Caco-2 (cell line): ENCODE measurements at regions not wholly inside any gene's neighbourhood (a gene's known extent, or its start where the extent isn't known, plus 50 kb on each side); places are given as distances from the start of the nearest gene placed in this dataset.
A peak's percentile ranks its signal among the peaks of the same experiment; 100 is the strongest.

Source experiments
- BruUV-seq: library from RNA; stranded (reverse); fragments of 400-500 nt; replicated peaks from 2 replicates; lab custom pipeline; 2021; lab: Mats Ljungman, UMichigan
- CTCF ChIA-PET: fragments of 300-600 bp; sonication (Branson Sonifier 250); formaldehyde crosslinking; loops from one replicate; lab custom pipeline; 2022; ENCODE audit warnings: antibody characterized with exemption; lab: Charles Lee
- POLR2A ChIA-PET: fragments of 300-600 bp; sonication (Branson Sonifier 250); formaldehyde crosslinking; loops from one replicate; lab custom pipeline; 2022; ENCODE audit warnings: antibody characterized with exemption; lab: Charles Lee
- DNase-seq, 2 experiments: peaks; one replicate each; pipeline versions ENCODE4 v3.0.0 to v3.0.0-alpha.2; 2020 to 2022
- H3K27me3 ChIP-seq: replicated peaks from 2 replicates; pipeline ENCODE4 v1.6.0; 2011; ENCODE audit warnings: low read length; ENCODE audit not compliant: control insufficient read depth, insufficient read depth
- H3K36me3 ChIP-seq: 2 replicates; pipeline ENCODE4 v1.5.1; 2011; ENCODE audit warnings: low read length; ENCODE audit not compliant: control insufficient read depth, insufficient read depth
- H3K4me1 ChIP-seq: fragments of 250-450 bp; sonication (Bioruptor Pico); 2 replicates; pipeline ENCODE4 v1.5.1; 2020; ENCODE audit warnings: mild to moderate bottlenecking
- H3K4me3 ChIP-seq: 2 replicates; pipeline ENCODE4 v1.5.1; 2011; ENCODE audit warnings: low read depth, mild to moderate bottlenecking, control low read depth, low read length
- H3K9me3 ChIP-seq: fragments of 250-450 bp; sonication (Bioruptor Pico); 2 replicates; pipeline ENCODE4 v1.5.1; 2020; ENCODE audit warnings: mild to moderate bottlenecking, moderate library complexity
- H3K27ac Mint-ChIP-seq: one replicate; pipeline ENCODE4 v1.8.0; 2022; ENCODE audit warnings: mixed read lengths; ENCODE audit not compliant: unreplicated experiment
- H3K27me3 Mint-ChIP-seq: one replicate; pipeline ENCODE4 v1.8.0; 2022; ENCODE audit warnings: mixed read lengths; ENCODE audit not compliant: insufficient read depth, unreplicated experiment
- H3K36me3 Mint-ChIP-seq: one replicate; pipeline ENCODE4 v1.8.0; 2022; ENCODE audit warnings: mild to moderate bottlenecking, mixed read lengths; ENCODE audit not compliant: insufficient read depth, unreplicated experiment
- H3K4me1 Mint-ChIP-seq: one replicate; pipeline ENCODE4 v1.8.0; 2022; ENCODE audit warnings: low read depth, mixed read lengths; ENCODE audit not compliant: unreplicated experiment
- H3K4me3 Mint-ChIP-seq: one replicate; pipeline ENCODE4 v1.8.0; 2022; ENCODE audit warnings: mild to moderate bottlenecking, moderate library complexity, mixed read lengths; ENCODE audit not compliant: unreplicated experiment
- H3K9me3 Mint-ChIP-seq: one replicate; pipeline ENCODE4 v1.8.0; 2022; ENCODE audit warnings: mixed read lengths; ENCODE audit not compliant: unreplicated experiment
- intact Hi-C: fragments of 100-400 bp; cut with micrococcal nuclease; formaldehyde crosslinking; loops from one replicate; pipeline ENCODE4 v1.10.0; 2022; ENCODE audit not compliant: unreplicated experiment
- TF ChIP-seq, protein P1 (sequence below), 2 experiments: fragments of 200-600 bp in 1 of 2; IDR thresholded peaks; 1 replicate in 1 of 2; 2 replicates in 1 of 2; pipeline versions ENCODE4 v1.5.1 to v1.8.0; 2011 to 2022; ENCODE audit warnings: antibody characterized with exemption in 1 of 2, control low read depth in 1 of 2, inconsistent platforms in 1 of 2, low read depth in 1 of 2, low read length in 1 of 2, mild to moderate bottlenecking in 1 of 2, moderate library complexity in 1 of 2; ENCODE audit not compliant: insufficient read depth in 1 of 2, severe bottlenecking in 1 of 2, unreplicated experiment in 1 of 2

DNA sequence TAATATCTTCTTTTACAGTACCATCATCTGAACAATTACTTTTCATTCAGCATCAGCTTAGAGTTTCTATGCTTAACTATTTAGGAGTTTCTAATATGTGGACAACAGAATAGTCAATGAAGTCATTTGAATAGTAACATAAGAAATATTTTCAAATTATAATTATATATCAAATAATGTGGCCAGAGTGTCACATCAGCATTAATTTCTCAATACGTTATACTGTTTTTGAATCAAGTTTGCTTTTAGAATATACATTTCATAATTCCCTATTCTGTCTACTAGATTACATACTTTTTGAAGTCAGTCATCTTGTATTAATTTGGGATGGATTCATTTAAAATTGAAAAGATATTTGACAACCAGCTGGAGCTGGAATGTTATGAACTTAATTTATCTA, 677.4 kb upstream of the PABPC4L start:
- Histone ChIP-seq H3K27me3 (no peaks in the 10 kb centered on the region), H3K4me3 (no peak overlapping the region), H3K36me3 (no peaks in the 10 kb centered on the region), H3K9me3 (no peaks in the 10 kb centered on the region), H3K4me1 (no peaks in the 10 kb centered on the region)
- no peaks in the 10 kb centered on the region for H3K27me3 Mint-ChIP-seq
- H3K36me3 Mint-ChIP-seq = no peaks in the 10 kb centered on the region
- ChIA-PET CTCF (no interaction called here), POLR2A (no interaction called here)
- no peak overlapping the region for H3K27ac Mint-ChIP-seq
- no peak for DNase-seq
- H3K4me1 Mint-ChIP-seq = no peaks in the 10 kb centered on the region
- no peaks in the 10 kb centered on the region for H3K9me3 Mint-ChIP-seq
- no peak overlapping the region for H3K4me3 Mint-ChIP-seq
- no TSS peak for BruUV-seq
- TF ChIP-seq, protein P1, sequence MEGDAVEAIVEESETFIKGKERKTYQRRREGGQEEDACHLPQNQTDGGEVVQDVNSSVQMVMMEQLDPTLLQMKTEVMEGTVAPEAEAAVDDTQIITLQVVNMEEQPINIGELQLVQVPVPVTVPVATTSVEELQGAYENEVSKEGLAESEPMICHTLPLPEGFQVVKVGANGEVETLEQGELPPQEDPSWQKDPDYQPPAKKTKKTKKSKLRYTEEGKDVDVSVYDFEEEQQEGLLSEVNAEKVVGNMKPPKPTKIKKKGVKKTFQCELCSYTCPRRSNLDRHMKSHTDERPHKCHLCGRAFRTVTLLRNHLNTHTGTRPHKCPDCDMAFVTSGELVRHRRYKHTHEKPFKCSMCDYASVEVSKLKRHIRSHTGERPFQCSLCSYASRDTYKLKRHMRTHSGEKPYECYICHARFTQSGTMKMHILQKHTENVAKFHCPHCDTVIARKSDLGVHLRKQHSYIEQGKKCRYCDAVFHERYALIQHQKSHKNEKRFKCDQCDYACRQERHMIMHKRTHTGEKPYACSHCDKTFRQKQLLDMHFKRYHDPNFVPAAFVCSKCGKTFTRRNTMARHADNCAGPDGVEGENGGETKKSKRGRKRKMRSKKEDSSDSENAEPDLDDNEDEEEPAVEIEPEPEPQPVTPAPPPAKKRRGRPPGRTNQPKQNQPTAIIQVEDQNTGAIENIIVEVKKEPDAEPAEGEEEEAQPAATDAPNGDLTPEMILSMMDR (IDR thresholded peaks at IDR 0.05; ENCODE audit: insufficient read depth in 1 of 2, low read depth in 1 of 2, low read length in 1 of 2, severe bottlenecking in 1 of 2, unreplicated experiment in 1 of 2) = no peak
- intact Hi-C loops = no loop called here

DNA sequence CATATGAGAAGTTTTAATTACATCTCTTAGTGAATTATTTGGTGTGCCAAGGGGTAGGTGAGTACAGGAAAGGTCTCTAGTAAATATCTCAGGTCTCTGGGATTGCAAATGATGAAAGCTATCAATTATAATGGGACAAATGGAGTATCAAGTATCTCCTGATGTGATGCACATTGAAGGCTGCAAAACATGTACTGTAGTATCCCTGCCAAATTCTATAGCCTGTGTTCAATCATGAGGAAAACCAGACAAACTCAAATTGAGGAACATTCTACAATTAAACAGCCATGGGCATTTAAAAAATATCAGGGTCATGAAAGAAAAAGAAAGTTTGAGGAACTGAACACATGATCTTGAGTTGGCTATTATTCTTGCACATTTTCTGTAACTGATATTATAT, 665.4 kb upstream of the PABPC4L start:
- ChIA-PET CTCF (no interaction called here), POLR2A (no interaction called here)
- BruUV-seq = no TSS peak
- Histone ChIP-seq H3K36me3 (no peaks in the 10 kb centered on the region), H3K9me3 (no peaks in the 10 kb centered on the region), H3K4me3 (no peak overlapping the region), H3K4me1 (no peaks in the 10 kb centered on the region), H3K27me3 (no peaks in the 10 kb centered on the region)
- TF ChIP-seq, protein P1 (IDR thresholded peaks at IDR 0.05; ENCODE audit: insufficient read depth in 1 of 2, low read depth in 1 of 2, low read length in 1 of 2, severe bottlenecking in 1 of 2, unreplicated experiment in 1 of 2) = no peak
- no peak for DNase-seq
- no peaks in the 10 kb centered on the region for H3K27me3 Mint-ChIP-seq
- H3K36me3 Mint-ChIP-seq = no peaks in the 10 kb centered on the region
- H3K9me3 Mint-ChIP-seq = no peaks in the 10 kb centered on the region
- no peaks in the 10 kb centered on the region for H3K4me1 Mint-ChIP-seq
- intact Hi-C loops = no loop called here
- H3K4me3 Mint-ChIP-seq = no peak overlapping the region
- H3K27ac Mint-ChIP-seq = no peak overlapping the region

DNA sequence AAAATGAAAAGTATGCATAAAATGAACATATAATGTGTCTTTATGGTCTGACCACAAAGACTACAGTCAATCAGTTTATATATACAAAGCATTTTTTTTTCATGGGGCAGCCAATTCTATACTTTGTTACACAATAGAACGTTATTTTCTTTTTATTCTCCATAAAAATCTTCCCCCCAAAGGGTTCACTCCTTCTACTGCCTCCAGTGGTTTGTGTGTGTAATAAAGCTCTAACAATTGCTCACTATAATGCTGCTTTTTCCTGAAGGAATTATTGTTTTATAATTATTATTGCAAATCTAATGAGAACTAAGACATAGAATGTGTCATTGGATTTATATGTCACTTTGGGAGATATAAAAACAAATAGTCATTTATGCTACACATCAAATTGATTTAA, 664.1 kb upstream of the PABPC4L start:
- BruUV-seq = no TSS peak
- Mint-ChIP-seq H3K36me3 (no peaks in the 10 kb centered on the region), H3K27ac (no peak overlapping the region), H3K4me3 (no peak overlapping the region), H3K27me3 (no peaks in the 10 kb centered on the region), H3K9me3 (no peaks in the 10 kb centered on the region), H3K4me1 (no peaks in the 10 kb centered on the region)
- ChIA-PET POLR2A (no interaction called here), CTCF (no interaction called here)
- DNase-seq = no peak
- Histone ChIP-seq H3K27me3 (no peaks in the 10 kb centered on the region), H3K4me1 (no peaks in the 10 kb centered on the region), H3K9me3 (no peaks in the 10 kb centered on the region), H3K4me3 (no peak overlapping the region), H3K36me3 (no peaks in the 10 kb centered on the region)
- intact Hi-C loops = no loop called here
- TF ChIP-seq, protein P1 (IDR thresholded peaks at IDR 0.05; ENCODE audit: insufficient read depth in 1 of 2, low read depth in 1 of 2, low read length in 1 of 2, severe bottlenecking in 1 of 2, unreplicated experiment in 1 of 2) = peak in 1 of 2 experiments; percentile 1
